ENCODE measurements at regions not wholly inside any gene's neighbourhood (a gene's known extent, or its start where the extent isn't known, plus 50 kb on each side); places are given as distances from the start of the nearest gene placed in this dataset.
"Not testable (repeated sequence)": the region's sequence is repeated elsewhere in the genome, so short reads cannot be mapped to it uniquely, and the experiment has no call there.

DNA sequence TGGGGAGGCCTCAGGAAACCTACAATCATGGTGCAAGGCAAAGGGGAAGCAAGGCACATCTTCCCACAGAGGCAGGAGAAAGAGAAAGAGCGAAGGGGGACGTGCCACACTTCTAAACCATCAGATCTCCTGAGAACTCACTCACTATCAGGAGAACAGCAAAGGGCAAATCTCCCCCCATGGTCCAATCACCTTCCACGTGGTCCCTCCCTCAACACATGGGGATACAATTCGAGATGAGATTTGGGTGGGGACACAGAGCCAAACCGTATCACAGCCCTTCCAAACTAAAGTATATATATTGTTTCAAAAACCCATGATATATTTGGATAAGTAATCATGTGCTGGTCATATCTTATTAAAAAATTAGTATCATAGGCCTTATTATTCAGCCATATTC lies 437.6 kb downstream of the KCNJ18 start:
- TF ChIP-seq, protein P1, sequence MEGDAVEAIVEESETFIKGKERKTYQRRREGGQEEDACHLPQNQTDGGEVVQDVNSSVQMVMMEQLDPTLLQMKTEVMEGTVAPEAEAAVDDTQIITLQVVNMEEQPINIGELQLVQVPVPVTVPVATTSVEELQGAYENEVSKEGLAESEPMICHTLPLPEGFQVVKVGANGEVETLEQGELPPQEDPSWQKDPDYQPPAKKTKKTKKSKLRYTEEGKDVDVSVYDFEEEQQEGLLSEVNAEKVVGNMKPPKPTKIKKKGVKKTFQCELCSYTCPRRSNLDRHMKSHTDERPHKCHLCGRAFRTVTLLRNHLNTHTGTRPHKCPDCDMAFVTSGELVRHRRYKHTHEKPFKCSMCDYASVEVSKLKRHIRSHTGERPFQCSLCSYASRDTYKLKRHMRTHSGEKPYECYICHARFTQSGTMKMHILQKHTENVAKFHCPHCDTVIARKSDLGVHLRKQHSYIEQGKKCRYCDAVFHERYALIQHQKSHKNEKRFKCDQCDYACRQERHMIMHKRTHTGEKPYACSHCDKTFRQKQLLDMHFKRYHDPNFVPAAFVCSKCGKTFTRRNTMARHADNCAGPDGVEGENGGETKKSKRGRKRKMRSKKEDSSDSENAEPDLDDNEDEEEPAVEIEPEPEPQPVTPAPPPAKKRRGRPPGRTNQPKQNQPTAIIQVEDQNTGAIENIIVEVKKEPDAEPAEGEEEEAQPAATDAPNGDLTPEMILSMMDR (IDR thresholded peaks at IDR 0.05; ENCODE audit: extremely low read depth in 1 of 2, insufficient read depth in 1 of 2, low read depth in 1 of 2, low read length in 2 of 2), result not testable (repeated sequence)
- not testable (repeated sequence) for TF ChIP-seq POLR2AphosphoS5 (IDR thresholded peaks at IDR 0.05; ENCODE audit: insufficient read depth, low read depth, low read length); EZH2 (IDR thresholded peaks at IDR 0.05; ENCODE audit: borderline replicate concordance, low read depth, low read length, severe bottlenecking); GATA2 (IDR thresholded peaks at IDR 0.05; ENCODE audit: insufficient read depth, insufficient read length, low read depth, low read length); JUN (IDR thresholded peaks at IDR 0.05; ENCODE audit: borderline replicate concordance, insufficient read depth, insufficient read length, low read depth); POLR2A (IDR thresholded peaks at IDR 0.05; ENCODE audit: low read depth, low read length); FOS (IDR thresholded peaks at IDR 0.05; ENCODE audit: borderline replicate concordance, insufficient read depth, low read length); MYC (IDR thresholded peaks at IDR 0.05; ENCODE audit: low read depth, low read length)
- TF ChIP-seq, protein P2, sequence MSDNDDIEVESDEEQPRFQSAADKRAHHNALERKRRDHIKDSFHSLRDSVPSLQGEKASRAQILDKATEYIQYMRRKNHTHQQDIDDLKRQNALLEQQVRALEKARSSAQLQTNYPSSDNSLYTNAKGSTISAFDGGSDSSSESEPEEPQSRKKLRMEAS (IDR thresholded peaks at IDR 0.05; ENCODE audit: insufficient read depth, insufficient read length), result not testable (repeated sequence)
